ENCODE measurements at regions not wholly inside any gene's neighbourhood (a gene's known extent, or its start where the extent isn't known, plus 50 kb on each side); places are given as distances from the start of the nearest gene placed in this dataset.
"Not testable (repeated sequence)": the region's sequence is repeated elsewhere in the genome, so short reads cannot be mapped to it uniquely, and the experiment has no call there.

DNA sequence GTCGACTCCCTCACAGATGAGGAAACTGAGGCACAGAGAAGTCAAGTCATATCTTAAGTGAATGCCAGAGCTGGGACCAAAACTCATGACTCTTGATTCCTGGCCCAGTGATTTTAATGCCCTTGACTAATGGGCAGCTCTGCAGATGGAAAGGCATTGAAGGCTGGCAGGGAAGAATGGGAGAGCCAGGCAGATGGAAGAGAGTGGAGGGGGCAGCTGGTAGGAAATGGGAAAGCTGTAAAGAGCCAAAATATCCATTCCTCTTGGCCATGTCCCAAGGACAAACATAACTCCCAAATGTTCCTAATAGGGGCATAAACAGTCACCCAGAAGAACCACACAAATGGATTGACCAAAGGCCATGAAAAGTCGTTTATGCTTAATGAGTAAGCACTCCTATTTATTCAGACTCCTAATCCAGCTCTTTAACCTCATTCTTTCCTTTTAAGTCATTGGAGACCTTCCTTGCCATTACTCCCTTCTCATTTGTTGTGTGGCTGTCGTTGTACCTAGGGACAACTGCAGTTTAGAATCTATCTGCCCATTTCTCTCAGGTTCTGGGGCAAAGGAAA lies 330.5 kb upstream of the ROPN1 start:
- no peak for DNase-seq

DNA sequence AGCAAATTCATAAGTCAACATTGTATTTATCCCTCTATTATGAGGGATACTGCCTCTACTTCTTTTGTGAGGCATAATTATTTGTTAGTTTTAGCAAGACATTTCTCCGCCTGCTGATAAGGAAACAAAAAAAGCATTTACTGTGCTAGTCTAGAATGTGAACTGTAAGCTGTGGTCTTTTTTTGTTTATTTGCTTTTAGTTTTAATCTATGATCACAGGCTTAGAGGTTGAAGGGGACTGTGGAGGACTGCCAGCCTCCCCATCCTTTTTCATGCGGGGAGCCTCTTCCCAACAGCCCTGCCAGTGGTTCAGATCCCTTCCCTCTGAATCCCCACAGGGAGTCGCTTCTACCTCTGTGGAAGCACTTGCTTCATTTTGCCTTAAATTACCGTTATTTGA lies 331.0 kb upstream of the ROPN1 start:
- no peak for DNase-seq

DNA sequence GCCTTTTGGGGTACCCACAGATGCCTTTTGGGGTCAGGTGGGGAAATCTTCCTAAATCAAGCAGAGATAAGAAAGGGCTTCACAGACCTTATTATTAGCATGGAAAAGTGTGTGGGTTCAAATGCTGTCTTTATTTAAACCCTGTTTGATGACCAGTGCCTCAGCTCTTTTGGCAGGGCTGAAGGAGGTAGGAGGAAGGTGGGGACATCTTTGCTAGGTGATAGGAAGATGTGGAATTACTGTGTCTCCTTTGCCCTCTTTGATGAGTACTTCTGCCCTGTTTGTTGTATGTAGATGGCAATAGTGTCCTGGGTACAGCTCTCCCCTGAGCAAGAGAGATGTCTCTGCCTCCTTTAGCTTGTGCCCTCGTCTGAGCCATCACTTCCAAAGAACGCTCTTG lies 333.3 kb upstream of the ROPN1 start:
- DNase-seq, result no peak

DNA sequence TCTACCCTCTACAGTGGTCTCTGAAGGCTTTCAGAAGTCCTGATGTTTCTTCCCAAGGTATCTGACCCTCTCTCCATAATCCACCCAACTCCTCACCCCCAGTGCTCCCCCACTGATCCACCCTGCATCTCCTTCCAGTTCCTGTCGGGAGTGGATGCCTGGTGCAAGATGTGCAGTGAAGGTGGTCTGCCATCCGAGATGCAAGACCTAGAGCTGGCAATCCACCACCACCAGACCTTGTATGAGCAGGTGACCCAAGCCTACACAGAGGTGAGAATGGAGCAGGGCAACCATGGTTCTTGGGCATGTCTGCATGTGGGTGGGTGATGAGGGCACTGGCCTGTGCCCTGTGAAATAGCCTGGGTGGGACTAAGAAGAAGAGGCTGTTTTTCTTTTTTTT lies 337.8 kb upstream of the ROPN1 start:
- DNase-seq, result no peak

DNA sequence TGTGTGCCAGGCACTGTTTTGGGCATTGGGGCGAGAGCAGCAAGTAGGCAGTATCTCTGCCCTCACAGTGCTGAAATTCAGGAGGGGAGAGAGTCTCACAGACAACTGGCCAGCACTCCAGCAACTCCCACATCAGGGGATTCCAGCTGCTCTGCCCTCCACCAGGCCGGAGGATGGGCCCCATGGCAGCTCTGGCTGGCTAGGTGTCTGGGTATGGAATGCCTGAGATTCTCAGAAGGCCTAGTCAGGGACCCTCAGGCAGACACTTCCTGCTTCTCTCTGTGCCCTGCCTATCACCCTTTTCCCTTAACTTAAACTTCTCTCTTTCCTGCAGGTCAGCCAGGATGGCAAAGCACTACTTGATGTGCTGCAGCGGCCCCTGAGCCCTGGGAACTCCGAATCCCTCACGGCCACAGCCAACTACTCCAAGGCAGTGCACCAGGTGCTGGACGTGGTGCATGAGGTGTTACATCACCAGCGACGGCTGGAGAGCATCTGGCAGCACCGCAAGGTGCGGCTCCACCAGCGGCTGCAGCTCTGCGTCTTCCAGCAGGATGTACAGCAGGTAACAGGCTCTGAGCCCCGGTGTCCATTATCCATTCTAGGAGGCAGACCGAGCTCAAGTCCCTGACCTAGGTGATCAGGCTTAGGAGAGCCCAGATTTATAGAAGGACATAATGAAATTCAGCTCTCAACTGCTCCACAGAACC lies 342.2 kb upstream of the ROPN1 start:
- no peak for DNase-seq

DNA sequence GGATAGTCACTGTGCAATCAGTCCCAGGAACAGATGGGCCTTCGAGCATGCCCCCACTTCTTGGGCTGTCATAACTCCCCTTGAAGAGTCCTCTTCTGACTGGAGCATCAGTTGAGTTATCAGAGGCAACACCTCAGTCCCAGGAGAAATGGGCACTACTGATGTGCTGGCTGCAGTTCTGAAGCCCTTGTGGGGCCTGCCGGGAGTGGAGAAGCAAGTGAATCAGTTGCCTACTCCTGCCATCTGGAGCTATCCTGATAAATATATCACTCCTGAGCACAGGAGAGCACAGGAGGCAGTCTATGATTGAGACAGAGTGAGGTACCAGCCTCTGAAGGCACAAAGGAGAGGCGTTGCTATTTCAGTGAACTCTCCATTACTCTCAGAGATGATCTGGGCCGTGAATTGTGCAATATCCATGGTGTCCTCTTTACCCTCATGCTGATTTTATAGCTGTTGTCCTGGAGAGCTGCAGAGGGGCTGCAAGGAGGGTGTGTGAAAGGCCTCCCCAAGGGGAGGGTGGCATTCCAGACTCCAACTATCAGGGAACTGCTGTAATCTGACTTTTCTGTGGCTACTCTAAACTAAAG lies 344.2 kb upstream of the ROPN1 start:
- DNase-seq, result no peak

DNA sequence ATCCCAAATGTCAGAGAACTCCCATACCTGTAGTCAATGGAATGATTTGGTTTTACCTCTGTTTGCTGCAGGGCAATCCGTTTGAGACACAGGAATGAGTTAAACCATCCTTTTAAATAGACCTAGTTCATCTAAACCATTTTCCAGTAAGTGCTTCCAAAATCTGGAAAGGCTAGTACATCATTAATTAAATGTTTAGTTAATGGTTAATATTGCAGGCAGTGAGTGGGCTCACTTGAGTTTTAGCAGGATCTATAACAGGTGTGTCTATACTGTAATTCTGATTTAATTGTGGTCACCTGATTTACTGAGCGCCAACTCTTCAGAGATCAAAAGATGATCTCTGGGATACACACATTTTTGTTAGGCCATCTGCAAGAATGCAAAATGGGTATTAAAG lies 353.9 kb upstream of the ROPN1 start:
- DNase-seq, result no peak

DNA sequence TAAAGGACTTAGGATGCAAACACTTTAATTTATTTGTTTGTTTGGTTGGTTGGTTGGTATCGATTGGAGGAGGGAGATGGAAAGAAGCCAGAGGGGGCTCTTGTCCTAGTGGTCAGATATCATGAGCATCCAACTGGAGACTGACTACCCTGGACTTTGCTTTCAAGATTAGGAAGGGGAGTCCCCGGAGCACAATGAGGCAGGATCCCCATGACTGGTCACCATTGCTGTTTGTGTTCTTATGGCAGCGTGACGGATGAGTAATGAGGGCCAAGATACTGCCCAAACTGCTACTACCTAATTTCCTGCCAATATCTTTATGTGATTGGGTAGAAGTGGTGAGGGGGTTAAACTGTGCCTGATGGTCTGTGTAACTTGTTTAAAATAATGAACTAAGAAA lies 354.6 kb upstream of the ROPN1 start:
- DNase-seq, result no peak

DNA sequence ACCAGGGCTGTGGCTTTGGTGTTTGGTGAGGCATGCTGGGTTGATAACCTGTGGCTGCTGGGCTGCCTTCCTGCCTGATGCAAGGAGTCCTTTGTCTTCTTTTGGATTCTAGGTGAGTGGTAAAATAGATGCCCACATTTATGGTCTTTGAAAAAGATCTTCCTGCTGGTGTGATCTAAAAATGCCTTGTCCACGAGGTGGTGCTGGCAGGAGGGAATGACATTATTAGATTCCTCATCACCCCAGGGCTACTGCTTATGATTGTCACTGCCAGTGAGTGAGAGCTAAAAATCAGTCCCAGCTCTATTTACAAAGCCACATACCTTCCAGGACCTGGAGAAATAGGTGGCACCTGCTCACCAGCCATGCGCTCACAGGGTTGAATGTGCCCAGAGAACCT lies 355.5 kb upstream of the ROPN1 start:
- no peak for DNase-seq

DNA sequence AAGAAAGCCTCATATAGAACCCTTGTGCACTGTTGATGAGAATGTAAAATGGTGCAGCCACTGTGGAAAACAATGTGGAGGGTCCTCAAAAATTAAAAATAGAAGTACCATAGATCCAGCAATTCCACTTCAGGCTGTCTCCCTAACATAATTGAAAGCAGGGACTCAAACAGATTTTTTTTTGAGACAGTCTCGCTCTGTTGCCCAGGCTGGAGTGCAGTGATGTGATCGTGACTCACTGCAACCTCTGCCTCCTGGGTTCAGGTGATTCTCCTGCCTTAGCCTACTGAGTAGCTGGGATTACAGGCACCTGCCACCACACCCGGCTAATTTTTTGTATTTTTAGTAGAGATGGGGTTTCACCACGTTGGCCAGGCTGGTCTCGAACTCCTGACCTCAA lies 356.6 kb upstream of the ROPN1 start:
- DNase-seq, result not testable (repeated sequence)

DNA sequence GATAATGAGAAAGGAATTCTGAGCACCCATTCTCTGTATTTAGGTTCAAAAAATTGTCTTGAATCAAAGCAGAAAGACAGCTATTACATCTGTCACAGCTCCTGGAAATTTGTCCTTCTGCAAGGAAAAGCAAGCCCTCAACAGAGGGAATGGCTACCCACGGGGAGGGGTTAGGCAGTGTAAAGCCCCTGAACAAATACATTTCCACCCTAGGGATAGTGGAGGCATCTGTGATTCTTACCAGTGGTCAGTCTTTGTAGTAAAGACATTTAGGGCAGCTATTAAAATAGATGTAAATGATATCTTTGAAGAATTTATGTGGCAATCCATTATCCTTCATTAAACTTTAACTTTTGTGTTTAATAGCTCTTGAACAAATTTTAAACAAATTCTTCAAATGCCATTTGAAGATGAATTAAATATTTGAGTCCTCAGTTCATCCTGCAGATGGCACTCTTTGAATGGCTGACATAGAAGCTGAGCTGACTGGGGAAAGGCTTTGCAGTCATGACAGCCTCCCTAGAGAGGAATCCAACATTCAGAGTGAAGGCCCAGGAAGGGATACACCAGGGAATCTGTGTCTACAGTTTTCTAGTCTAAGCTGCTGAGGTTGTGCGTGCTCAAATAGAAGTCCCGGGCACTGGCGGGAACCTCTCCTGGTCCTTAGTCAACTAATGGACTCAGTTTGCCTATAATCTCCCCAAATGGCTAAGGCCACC lies 359.7 kb upstream of the ROPN1 start:
- DNase-seq, result peak; percentile 74

DNA sequence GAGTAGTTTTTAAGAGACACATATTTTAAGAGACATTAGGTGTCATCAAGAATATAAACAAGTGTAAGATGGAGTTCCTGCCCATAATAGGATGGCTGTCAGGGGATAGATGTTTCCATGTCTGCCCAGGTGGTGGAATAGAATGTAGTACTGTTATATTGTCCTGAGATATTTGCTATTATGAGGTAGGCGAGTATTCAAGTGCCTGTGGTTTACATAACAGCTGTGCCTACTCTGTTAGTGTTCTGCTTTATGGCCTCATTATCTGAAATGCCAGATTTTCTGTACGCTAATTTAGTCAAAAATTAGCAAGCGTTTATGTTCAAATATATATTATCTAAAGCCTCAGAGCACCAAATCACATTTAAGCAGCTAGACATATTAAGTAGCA lies 360.2 kb upstream of the ROPN1 start:
- DNase-seq, result no peak

DNA sequence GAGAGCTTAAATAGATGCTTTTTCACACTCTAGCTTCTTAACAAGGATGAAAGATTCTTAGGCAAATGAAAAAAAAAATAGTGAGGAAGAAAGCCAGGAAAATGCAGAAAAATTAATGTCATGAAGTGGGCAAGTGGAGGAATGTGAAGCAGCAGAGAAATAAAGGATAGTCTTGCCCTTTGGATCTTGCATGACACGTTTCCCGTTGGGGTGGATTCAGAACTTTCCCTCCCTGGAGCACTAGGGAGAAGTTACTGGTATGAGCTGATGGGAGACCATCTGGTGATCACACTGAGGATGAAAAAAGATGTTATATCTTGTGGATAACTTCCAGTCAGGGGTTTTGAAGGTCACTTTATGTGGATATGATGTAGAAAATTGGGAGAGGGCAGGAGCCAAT lies 361.8 kb upstream of the ROPN1 start:
- no peak for DNase-seq

DNA sequence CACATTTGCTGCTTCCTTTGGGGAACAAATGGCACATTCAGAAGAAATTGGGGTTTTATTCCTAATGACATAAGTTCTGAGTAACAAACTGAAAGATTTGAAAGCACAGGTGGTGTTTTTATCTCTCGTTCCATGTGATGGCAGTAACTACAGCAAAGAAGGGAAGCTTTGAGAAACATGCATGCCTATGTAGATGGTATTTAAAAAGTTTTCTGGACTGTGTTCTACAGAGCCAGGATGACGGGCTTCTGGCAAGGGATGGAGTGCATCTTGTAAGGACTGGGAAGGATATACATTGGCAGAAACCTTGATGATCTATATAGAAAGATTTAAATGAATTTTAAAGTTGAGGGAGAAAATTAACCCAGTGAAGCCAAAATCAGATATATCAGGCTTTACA lies 362.2 kb upstream of the ROPN1 start:
- DNase-seq, result no peak

DNA sequence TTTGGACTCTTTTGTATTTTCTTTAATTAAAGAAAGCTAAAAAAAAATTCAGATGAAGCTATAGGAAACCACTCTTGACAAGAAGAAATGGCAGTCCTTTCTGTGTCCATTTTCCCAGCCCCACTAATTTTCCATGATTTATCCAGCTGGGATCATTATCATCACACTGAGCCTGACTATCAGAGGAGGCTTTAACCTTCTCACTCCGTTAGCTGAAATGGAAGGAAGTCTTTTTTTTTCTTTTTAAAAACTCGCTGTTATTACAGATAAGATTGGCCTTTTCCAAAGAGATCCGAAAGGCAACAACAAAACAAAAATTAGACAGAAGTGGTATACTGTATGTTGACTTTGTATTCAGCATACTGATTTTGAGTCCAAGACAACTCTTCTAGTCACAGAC lies 366.2 kb upstream of the ROPN1 start:
- no peak for DNase-seq

DNA sequence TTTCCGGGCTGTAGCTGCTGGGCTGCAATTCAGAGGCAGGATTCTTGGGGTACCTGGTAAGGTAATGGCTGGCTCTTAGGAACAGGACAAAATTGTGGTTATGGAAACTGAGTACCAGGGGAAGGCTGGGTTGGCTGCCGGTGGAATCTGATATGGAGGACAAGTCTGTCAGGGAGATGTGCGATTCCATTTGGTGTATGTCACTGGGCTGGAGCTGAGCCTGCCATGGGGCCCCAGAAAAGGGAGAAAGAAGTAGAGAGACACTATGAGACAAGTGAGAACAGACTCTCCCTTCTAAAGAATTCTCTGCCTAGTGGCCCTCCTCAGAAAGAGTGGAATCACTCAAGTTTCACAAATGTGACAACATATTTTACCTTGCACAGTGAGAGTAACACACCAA lies 368.2 kb upstream of the ROPN1 start:
- no peak for DNase-seq

DNA sequence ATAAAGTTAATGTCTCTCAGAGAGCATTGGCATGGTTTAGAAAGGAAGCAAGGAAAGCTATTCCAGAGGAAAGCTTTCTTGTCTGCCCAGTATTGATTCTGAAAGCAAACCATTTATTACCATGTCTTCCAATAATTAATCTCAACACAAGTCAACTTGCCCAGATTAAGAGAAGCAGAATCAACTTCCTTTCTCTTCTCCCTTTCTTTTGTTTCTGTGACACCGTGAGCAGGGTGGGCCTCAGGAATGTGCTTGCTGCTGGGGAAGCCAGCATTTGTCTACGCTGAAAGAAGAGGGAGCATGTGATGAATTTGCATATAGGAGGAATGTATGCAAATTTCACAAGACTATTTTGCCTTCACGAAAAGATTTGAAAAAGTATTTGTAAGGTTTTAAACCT lies 368.6 kb upstream of the ROPN1 start:
- DNase-seq, result no peak

DNA sequence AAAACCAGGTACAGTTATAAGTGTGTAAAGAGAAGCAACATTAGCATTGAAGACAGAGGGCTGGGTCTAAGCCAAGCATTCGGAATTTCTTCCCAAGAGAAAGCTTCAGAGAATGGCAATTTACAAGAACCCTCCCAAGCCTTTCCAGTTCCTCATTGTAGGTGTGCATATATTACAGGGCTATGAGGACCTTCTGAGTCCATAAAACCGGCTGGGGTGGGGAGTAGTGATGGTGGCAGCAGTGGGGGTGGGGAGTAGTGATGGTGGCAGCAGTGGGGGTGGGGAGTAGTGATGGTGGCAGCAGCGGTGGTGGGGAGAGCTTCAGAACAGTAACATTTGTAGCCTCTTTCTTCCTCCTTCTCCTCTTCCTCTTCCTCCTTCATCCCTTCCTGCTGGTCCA lies 368.7 kb upstream of the UMPS start:
- DNase-seq, result no peak

DNA sequence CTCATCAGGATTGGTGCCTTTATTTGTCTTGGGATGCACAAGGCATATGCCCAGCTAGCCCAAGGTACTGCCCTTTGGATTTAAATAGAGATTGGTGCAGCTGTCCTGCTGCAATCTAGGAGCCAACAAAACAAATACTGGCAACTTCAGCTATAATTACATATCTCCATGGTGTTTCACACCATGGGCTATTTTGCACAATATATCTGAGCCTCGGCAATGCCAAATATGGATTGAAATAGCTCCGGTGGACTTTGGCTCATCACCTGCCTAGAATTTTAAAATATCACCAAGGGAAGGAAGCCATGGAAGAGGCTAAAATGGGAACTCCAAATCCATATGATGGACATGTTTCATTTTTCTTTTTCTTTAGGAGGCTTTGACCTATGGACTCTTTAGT lies 367.8 kb upstream of the UMPS start:
- no peak for DNase-seq

DNA sequence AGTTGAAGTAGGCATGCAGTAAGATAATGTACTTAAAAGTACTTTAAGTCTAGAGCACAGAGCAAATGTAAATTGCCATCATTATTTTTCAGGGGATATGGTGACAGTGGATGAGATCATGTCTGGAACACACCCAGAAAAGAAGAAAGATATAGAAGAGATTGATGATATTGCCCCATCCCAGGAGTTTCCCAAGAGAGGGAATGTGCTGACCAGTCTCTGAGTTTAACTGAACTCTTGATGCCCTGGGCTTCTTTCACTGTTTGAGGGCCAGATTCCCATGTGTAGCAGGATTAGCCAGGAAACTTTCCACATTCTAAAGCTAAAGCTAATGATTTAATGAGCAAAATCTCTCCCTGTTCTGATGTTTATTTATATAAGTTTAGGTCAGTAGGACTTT lies 366.8 kb upstream of the UMPS start:
- DNase-seq, result no peak

DNA sequence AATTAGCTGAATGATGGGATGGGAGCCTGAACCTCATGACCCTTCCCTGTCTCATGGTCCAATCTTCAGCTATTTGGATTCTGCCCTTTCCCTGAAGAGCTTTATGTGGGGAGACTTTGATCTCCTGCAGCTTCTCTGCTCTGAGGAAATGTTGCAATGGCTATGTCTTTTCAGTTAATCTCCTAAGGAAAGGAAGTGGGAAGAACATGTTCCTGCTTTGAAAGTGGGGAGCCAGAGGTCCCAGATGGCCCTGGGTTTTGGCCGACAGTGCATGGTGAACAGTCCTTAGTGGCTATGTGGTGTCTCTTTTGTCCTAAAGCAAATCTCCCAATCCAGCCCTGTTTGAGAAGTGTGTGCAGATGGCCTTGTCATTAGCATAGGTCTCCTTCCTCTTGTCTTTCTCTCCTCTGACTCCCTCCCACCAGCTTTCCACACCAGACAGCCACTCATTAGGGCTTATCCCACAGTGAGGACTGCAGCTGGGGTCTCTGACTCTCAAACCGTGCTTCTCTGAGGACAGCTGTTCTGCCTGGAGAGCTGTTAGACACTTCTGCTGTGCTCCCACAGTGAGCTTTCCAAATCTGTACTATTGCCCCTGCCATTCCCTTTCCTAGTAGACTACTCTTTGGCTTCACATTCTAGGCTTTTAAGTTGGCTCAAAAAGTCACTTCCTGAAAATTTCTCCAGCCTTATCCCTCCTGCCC lies 365.8 kb upstream of the UMPS start:
- DNase-seq, result no peak

DNA sequence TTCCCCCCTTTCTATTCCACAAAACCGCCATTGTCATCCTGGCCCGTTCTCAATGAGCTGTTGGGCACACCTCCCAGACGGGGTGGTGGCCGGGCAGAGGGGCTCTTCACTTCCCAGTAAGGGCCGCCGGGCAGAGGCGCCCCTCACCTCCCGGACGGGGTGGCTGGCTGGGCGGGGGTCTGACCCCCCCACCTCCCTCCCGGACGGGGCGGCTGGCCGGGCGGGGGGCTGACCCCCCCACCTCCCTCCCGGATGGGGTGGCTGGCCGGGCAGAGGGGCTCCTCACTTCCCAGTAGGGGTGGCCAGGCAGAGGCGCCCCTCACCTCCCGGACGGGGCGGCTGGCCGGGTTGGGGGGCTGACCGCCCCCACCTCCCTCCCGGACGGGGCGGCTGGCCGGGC lies 363.6 kb upstream of the UMPS start:
- DNase-seq, result not testable (repeated sequence)

DNA sequence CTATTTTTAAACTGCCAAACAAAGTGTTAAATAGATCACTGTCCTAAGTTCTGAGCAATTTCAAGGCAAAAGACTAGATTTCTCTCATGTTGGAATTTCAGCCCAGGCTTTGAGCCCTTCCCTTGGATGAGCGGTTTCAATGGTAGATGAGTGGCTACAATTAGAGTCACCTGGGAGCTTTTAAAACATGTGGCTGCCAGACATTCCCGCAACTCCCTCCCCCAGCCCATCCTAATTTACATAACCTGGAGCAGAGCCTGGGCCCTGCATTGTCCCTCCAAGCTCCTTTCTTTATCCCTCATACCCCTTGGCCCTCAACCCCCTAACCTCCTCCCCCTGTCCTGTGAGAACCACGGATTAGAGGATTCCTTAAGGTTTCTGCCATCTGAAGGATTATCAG lies 357.5 kb upstream of the UMPS start:
- DNase-seq, result no peak
